ENCODE measurements at regions not wholly inside any gene's neighbourhood (a gene's known extent, or its start where the extent isn't known, plus 50 kb on each side); places are given as distances from the start of the nearest gene placed in this dataset.
"Not testable (repeated sequence)": the region's sequence is repeated elsewhere in the genome, so short reads cannot be mapped to it uniquely, and the experiment has no call there.

DNA sequence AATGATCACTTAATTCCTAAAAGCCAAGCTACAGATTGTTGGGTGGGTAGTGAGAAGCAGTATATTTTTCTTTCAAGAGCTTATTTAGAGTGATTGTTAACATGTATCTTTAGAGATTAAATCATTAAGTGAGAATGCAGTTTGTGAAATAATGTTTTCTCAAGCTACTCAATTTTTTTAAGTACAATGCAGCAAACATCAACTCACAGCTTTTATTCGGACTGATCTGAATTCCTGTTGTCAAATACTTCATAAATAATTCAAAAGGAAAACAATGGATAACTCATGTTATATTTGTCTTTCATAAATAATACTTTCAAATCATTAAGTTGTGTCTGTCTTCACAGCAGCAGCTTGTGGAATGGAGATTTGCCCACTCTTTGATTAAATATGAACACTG, 271.1 kb upstream of the DEPDC1 start:
- TF ChIP-seq CTCF (IDR thresholded peaks at IDR 0.05), result no peak
- DNase-seq (no peak), ATAC-seq (no peak)
- no peaks in the 10 kb centered on the region for H3K27me3 ChIP-seq
- WGBS, 2 donors, result 64 to 83% methylated on average over 1 of the region's 1 CpG
- no peaks in the 10 kb centered on the region for H3K4me1 ChIP-seq
- intact Hi-C loops (cut with DNase I), result no loop called here
- no peak overlapping the region for H3K4me3 ChIP-seq
- no peak overlapping the region for H3K27ac ChIP-seq
- H3K36me3 ChIP-seq, result no peaks in the 10 kb centered on the region
- peaks cover 0 to 29% (median 8%) of the 10 kb centered on the region in 11 donors for H3K9me3 ChIP-seq

- peaks cover 0 to 14% (median 8%) of the 10 kb centered on the region in 11 donors for H3K9me3 ChIP-seq
- ATAC-seq (no peak), DNase-seq (no peak)
- WGBS, 2 donors, result 84 to 87% methylated on average over 3 of the region's 3 CpGs
- no peak for TF ChIP-seq CTCF (IDR thresholded peaks at IDR 0.05)
- H3K27ac ChIP-seq, result no peak overlapping the region
- H3K4me1 ChIP-seq, result no peaks in the 10 kb centered on the region
- H3K4me3 ChIP-seq, result no peak overlapping the region
- intact Hi-C loops (cut with DNase I), result no loop called here
- H3K27me3 ChIP-seq, result no peaks in the 10 kb centered on the region
- H3K36me3 ChIP-seq, result no peaks in the 10 kb centered on the region
Measured at GRCh38 chr1:68770817-68771216, 273.9 kb upstream of the DEPDC1 start.

- peaks cover 0 to 22% (median 0%) of the 10 kb centered on the region in 11 donors for H3K9me3 ChIP-seq
- ATAC-seq, result no peak
- no peaks in the 10 kb centered on the region for H3K4me1 ChIP-seq
- H3K36me3 ChIP-seq, result no peaks in the 10 kb centered on the region
- no peak overlapping the region for H3K27ac ChIP-seq
- no peaks in the 10 kb centered on the region for H3K27me3 ChIP-seq
- no peak for TF ChIP-seq CTCF (IDR thresholded peaks at IDR 0.05)
- 48 to 59% methylated on average over 3 of the region's 3 CpGs for WGBS, 2 donors
- intact Hi-C loops (cut with DNase I), result no loop called here
- DNase-seq, result no peak
- no peak overlapping the region for H3K4me3 ChIP-seq
Measured at GRCh38 chr1:68777851-68778250, 281.0 kb upstream of the DEPDC1 start.

DNA sequence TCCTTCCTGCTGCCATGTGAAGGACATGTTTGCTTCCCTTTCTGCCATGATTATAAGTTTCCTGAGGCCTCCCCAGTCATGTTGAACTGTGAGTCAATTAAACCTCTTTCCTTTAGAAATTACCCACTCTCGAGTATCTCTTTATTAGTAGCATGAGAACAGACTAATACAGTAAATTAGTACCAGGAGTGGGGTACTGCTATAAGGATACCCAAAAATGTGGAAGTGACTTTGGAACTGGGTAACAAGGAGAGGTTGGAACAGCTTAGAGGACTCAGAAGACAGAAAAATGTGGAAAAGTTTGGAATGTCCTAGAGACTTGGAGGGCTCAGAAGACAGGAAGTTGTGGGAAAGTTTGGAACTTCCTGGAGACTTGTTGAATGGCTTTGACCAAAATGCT, 283.0 kb upstream of the DEPDC1 start:
- H3K4me3 ChIP-seq; H3K4me1 ChIP-seq; H3K36me3 ChIP-seq; ATAC-seq; H3K27me3 ChIP-seq; DNase-seq; intact Hi-C loops (cut with DNase I); H3K27ac ChIP-seq: not testable (repeated sequence)
- H3K9me3 ChIP-seq, result peaks cover 0 to 22% (median 0%) of the 10 kb centered on the region in 11 donors
- WGBS, 2 donors, result 91 to 93% methylated on average over 1 of the region's 1 CpG

- Histone ChIP-seq H3K36me3 (no peaks in the 10 kb centered on the region), H3K27ac (no peak overlapping the region), H3K4me1 (no peaks in the 10 kb centered on the region), H3K4me3 (no peak overlapping the region), H3K9me3 (peaks cover 0 to 22% (median 0%) of the 10 kb centered on the region in 11 donors), H3K27me3 (no peaks in the 10 kb centered on the region)
- DNase-seq, result no peak
- no peak for ATAC-seq
- WGBS, 2 donors, result 57% methylated on average over 5 of the region's 5 CpGs
- intact Hi-C loops (cut with DNase I), result no loop called here
- no peak for TF ChIP-seq CTCF (IDR thresholded peaks at IDR 0.05)
Measured at GRCh38 chr1:68780919-68781318, 284.0 kb upstream of the DEPDC1 start.

Measured in heart right ventricle (tissue), 16 donors.